Choroid plexus epithelial cell (primary cell): ENCODE measurements at regions not wholly inside any gene's neighbourhood (a gene's known extent, or its start where the extent isn't known, plus 50 kb on each side); places are given as distances from the start of the nearest gene placed in this dataset.

Experiments
- DNase-seq: peaks from one replicate; pipeline ENCODE4 v3.0.0-alpha.2; 2010; ENCODE audit warnings: low read depth
- H3K4me3 ChIP-seq: 2 replicates; pipeline ENCODE4 v1.5.1; 2011; ENCODE audit warnings: low read depth, mild to moderate bottlenecking, control low read depth, low read length, moderate library complexity
- TF ChIP-seq, protein P1 (sequence below): conservative IDR thresholded peaks from 2 replicates; pipeline ENCODE4 v1.5.1; 2011; ENCODE audit warnings: low read depth, mild to moderate bottlenecking, control low read depth, inconsistent platforms, low read length, moderate library complexity

DNA sequence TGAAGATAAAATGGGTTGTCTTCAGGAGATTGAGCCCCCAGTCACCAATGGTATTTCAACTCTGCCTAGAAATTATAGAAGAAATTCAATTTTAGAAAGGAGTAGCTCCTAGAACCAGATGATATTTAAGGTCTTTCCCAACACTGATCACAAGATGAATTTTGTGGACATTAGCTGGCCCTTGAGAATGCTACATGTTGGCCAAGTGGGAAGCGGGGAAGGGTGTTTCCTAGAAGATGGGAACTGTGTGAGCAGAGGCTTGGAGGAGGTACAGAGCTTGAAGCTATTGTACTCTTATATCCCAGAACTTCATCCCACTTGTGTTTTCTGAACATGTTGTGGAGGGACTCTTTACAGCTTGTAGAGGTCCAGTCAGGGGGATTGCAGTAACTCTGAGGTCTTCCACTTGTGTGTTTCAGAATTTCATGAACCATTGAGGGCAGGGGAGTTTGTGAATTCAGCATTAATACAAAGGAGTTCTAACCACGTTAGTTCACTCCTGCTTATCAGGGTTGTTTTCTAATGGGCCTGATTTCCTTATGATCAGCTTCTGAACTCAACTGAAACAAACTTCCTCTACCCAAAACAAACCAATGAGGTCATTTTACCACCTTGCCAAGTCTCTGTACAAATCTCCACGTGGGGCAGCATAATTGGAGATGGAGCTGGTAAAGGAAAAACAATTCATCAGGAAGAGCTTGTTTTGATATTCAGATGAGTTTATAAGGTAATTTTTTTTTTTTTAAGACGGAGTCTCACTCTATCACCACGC, 152.6 kb upstream of the TPM1 start:
- TF ChIP-seq, protein P1, sequence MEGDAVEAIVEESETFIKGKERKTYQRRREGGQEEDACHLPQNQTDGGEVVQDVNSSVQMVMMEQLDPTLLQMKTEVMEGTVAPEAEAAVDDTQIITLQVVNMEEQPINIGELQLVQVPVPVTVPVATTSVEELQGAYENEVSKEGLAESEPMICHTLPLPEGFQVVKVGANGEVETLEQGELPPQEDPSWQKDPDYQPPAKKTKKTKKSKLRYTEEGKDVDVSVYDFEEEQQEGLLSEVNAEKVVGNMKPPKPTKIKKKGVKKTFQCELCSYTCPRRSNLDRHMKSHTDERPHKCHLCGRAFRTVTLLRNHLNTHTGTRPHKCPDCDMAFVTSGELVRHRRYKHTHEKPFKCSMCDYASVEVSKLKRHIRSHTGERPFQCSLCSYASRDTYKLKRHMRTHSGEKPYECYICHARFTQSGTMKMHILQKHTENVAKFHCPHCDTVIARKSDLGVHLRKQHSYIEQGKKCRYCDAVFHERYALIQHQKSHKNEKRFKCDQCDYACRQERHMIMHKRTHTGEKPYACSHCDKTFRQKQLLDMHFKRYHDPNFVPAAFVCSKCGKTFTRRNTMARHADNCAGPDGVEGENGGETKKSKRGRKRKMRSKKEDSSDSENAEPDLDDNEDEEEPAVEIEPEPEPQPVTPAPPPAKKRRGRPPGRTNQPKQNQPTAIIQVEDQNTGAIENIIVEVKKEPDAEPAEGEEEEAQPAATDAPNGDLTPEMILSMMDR, result no peak
- DNase-seq, result peak; percentile 66
- no peak overlapping the region for H3K4me3 ChIP-seq

DNA sequence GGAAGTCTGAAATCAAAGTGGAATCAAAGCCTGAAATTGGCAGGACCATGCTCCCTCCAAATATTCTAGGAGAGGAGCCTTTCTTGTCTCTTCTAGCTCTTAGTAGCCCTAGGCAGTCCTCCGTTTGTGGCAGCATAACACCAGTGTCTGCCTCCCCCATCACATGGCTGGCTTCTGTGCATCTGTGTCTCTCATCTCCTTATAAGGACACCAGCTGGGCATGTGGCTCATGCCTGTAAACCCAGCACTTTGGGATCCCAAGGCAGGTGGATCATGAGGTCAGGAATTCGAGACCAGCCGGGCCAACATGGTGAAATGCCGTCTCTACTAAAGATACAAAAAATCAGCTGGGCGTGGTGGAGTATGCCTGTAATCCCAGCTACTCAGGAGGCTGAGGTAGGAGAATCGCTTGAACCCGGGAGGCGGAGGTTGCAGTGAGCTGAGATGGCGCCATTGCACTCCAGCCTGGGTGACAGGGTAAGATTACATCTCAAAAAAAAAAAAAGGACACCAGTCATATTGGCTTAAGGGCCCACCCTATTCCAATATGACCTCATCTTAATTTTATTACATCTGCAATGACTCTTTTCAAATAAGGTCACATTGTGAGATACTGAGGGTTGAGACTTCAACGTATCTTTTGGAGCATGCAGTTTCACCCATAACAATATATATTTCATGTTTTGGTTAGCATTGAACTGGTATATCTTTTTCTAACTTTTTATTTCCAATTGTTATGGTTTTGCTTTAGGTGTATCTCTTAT, 148.0 kb upstream of the TPM1 start:
- TF ChIP-seq, protein P1, result no peak
- no peak overlapping the region for H3K4me3 ChIP-seq
- DNase-seq, result peak; percentile 20

DNA sequence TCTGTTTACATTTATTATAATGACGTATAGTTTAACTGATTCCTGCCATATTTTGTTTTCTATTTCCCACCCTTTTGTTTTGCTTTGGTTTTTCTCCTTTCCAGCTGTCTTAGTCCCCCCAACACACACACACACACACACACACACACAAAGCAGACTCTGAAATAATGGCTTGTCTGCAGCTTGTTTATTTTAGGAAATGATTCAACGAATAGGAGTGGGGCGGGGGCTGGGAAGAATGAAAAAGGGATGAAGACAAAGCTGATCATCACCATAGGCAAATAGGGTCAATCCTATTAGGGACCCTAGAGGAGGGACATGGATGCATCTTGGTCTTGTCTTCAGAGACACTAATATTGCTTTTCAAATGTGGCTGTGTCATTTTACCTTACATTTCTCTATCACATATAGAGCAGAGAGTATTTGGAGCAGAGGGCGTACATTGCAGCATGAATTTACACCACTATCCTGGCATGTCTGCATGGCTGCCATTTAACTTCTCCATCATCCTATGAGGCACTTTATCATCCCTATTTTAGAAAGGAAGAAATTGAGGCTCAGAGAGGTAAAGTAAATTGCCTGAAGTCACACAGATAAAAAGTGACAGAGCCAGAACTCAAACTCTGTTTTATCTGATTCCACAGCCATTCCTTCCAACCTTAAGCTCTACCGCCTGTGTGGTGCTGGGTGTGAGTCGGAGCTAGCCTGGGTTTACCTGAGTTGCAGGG, 147.2 kb upstream of the TPM1 start:
- DNase-seq, result peak; percentile 82

DNA sequence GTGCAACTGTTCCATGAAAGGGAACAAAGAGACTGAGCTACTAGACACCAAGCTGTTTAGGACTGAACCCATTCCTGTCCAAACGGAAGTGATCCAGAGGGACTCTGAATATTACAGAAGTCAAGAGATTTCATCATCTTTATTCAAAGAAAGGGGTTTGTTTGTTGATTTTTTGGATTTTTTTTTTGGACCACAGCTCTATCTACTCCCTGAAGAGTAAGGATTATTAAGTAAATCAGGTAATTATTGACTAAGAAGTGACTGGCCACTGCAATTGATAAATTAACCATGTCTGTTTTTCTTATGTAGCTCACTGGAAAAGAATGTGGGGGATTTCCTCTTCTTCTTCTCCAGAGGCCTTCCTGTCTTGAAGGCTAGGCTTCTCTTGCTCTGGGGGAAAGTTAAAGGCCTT, 146.6 kb upstream of the TPM1 start:
- no peak overlapping the region for H3K4me3 ChIP-seq

More for the DNA sequence above, 147.2 kb upstream of the TPM1 start:
- no peak overlapping the region for H3K4me3 ChIP-seq
- TF ChIP-seq, protein P1, result no peak

DNA sequence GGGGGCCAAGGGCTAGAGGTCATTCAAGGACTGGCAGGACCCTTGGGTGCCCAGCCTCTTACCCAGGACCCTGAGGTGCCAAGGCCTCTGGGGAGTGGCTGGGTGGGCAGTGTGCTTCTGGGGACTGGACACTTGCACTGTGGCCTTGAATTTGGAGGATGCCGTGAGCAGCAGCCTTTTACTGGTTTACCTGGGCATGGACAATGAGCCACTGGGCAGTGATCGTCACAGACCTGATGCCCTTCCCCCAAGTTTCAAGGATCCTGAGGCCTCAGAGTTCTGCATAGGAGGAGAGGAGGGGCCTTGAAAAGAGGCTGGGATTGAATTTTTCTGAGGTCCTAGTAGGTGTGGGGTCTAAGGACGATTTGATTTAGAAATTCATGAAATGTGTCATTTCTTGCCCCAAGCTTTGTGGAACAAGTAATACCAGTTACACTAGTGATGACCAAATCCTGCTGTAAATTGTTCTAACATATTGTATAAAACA, 146.1 kb upstream of the TPM1 start:
- no peak overlapping the region for H3K4me3 ChIP-seq
- no peak for DNase-seq
- TF ChIP-seq, protein P1, result no peak

More for the DNA sequence above, 146.6 kb upstream of the TPM1 start:
- peak; percentile 87 for DNase-seq
- TF ChIP-seq, protein P1, result no peak

DNA sequence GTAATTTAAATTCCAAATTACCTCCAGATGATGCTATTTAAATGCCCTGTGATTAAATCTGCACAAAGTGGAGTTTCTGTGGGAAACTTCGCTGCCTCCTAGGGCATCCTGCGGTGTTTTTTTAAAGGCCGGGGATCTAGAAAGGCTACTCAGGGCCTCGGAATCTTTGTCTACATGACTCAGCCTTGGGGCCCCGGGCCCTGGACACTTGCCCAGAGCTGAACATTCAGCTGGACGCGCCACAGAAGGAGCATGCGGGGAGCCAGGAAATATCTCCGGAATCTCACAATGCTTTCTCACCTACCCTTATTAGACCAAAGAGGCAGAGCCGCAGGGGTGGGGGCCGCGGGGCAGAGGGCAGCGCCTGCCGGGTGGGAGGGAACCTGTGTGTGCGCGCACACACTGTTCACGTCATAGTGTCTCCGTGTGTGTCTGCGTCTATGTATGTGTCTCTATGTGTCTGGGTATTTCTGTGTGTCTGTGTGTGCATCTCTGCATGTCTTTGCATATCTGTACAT, 145.5 kb upstream of the TPM1 start:
- peak; percentile 99 for DNase-seq
- TF ChIP-seq, protein P1, result no peak
- H3K4me3 ChIP-seq, result no peak overlapping the region
